NCI-H1436 treated with DMSO at 0.1 percent for 48 hours (cell line): ENCODE measurements at regions not wholly inside any gene's neighbourhood (a gene's known extent, or its start where the extent isn't known, plus 50 kb on each side); places are given as distances from the start of the nearest gene placed in this dataset.

Experiments used
- DNase-seq: peaks from one replicate; lab custom pipeline; 2025; lab: John Stamatoyannopoulos, UW

GRCh38 chr14:53610947-53611346 lies 345.7 kb downstream of the BMP4 start:
- no peak for DNase-seq

DNA sequence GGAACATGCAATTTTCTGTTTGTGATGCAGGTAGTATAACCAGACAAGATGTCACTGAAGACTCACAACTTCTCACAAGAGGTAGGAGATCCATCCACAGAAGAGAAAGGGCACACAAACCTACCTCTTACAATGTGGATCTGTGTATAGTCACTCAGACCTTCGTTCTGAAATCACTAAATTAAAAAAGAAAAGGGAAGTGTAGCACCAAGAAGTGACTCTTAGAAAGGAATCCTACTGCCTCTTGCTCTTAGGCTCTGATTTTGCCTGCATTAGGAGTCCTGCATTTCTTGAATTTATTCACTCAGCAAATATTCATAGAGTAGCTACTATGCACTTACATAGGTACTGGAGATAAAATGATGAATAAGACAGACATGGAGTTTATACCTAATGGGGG lies 347.6 kb downstream of the BMP4 start:
- no peak for DNase-seq

DNA sequence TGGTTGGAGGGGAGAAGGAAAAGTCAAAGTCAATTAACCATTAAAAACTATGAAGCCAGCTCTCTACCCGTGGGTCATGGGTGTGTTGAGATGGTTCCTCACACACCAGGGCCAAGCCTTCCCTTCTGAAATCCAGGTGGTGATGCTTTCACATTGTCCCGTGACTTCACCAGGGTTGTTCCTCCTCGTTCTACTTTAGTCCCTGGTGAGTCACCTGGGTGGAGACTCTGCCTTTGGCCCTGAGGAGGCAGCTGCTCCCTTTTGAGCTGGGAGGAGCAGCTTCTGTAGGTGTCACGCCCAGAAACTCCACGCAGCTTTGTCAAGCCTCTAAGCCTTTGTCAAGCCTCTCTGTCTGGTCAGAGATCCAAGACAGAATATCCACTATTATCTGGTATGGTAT lies 348.3 kb downstream of the BMP4 start:
- no peak for DNase-seq

DNA sequence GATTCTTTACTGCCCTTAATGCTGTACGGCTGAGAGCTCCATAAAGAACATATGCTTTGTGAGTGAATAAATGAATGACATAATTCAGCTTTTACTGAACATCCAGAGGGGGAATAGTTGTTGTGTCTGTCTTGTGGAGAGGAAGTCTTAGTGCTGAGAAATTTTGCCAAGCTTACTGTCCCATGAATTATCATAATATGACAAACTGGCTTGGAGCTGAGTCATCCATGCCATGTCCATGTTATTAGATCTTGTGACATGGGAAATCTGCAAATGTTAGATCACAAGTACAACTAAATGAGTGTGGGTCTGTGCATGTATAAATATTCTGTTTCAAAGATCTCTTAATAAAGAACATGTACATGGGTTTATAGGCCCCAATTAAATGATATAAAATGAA lies 350.4 kb downstream of the BMP4 start:
- no peak for DNase-seq

GRCh38 chr14:53605562-53605961 lies 351.1 kb downstream of the BMP4 start:
- no peak for DNase-seq

GRCh38 chr14:53603994-53604393 lies 352.6 kb downstream of the BMP4 start:
- DNase-seq: no peak

DNA sequence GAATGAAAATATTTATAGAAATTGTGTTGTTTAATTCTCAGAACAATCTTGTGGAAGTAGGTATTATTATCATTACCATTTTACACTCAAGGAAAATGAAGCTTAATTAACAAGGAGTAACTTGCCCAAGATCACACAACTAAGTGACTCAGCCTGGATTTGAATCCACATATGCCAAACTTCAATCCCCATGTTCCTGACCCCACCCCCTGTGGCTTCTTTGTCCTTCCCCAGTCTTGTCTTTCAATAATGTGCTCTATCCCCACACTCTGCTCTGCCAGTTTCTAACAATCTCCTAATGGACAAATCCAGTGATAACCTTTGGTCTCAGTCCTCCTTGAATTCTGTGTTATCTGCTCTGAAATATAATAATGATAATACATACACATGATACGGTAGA lies 355.2 kb downstream of the BMP4 start:
- DNase-seq: no peak

GRCh38 chr14:53599221-53599945 lies 357.2 kb downstream of the BMP4 start:
- DNase-seq: no peak

DNA sequence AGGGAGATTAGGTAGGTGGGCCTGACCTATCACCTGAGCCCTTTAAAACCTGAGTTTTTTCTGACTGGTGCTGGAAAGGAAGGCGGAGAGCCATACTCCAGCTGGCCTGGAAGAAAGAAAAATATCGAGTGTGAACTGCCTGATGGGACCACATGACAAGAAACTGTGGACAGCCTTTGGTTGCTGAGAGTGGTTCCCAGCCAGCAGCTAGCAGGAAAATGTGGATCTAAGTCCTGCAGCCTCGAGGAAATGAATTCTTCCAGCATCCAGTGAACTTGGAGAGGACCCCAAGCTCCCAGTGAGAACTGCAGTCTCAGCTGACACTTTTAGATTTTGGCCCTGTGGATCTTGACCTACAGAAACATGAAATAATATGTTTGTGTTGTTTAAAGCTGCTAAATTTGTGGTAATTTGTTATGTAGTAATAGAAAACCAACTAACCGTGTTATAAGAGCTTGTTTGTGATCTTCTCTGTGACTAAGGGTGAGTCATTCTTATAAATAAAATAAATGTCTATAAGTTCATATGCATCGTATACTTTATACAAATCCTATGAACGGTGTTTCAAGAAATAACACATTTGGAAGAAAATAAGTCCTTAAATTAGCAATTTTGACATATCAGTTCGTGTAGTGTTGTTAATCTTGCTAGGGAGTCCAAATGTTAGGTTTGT lies 359.6 kb downstream of the BMP4 start:
- DNase-seq: no peak

DNA sequence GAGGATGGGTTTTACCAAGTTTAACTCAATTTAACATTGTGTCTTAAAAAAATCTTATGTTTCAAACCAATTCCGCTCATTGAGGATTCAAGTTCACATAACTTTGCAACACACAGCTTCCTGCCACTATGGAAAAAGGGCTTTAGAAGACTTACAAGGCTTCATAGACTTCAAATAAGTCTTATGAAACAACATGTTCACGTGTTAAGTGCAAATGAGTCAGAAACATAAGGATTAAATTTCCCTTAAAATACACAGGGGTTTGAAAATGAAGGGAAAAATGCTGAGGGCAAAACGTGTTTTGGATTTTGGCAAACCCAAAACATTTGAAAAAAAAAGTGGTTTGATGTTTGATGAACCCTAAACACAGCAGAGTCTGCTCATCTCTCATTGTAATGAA lies 364.8 kb downstream of the BMP4 start:
- no peak for DNase-seq

- DNase-seq: no peak
These were observed 375.1 kb downstream of the BMP4 start for GRCh38 chr14:53581504-53581903.

DNA sequence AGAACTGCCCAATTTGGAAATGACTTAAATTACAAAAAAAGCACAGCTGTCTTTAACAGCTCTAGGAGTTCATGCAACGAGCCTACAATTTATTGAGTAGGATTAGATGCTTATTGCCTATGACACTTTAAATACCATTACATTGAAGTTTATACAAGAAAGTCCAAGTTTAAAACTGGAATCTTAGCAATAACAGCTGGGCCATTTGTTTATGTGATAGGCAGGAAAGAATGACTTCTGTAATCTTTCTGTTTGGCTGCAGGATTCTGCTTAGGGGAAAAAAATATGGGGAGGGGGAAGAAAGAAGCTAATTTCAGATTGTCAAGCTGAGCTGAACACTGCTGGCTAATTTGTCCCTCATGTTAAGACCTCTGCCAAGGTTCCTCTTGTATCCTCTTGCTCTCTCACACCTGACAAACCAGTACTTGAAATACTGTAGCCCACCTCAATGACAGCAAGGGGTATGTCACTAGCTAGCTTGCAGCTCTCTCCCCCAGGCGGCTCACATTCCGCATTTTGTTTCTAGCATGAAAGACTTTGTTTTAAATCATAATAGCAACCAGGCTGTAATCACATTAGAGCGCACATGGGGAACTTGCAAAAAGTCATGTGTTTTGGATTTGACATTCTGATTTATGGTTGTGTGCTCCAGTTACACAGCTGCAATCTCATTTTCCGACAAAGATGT lies 384.8 kb downstream of the BMP4 start:
- DNase-seq: no peak

GRCh38 chr14:53570411-53571387 lies 385.9 kb downstream of the BMP4 start:
- DNase-seq: no peak

GRCh38 chr14:53569446-53569845 lies 387.2 kb downstream of the BMP4 start:
- DNase-seq: no peak

DNA sequence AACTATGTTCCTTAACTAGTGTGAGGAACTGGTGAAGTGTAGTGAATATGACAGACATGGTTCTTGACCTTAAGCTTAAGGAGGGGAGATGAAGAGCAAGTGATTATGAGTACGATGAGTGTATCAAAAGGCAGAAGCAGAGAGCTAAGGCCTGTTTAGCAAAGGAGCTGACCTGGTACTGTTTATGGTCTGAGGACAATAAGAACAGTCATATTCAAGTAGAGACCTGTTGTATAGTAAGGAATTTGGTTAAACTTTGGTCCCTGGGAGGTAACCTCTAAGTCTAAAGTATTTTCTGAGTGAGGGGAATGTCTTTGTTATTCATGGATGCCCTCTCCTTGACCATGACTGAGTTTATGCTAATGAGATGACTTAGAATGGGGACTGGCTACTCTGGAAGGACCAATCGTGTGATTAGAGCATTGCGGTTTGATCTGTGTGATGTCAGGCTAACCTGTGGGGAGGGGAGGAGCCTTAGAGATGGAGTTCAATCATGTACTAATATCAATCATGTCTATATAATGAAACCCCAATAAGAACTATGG lies 389.3 kb downstream of the BMP4 start:
- DNase-seq: no peak

GRCh38 chr14:53564870-53565269 lies 391.8 kb downstream of the BMP4 start:
- DNase-seq: no peak

- DNase-seq: no peak
These were observed 393.0 kb downstream of the BMP4 start for GRCh38 chr14:53563628-53564027.

DNA sequence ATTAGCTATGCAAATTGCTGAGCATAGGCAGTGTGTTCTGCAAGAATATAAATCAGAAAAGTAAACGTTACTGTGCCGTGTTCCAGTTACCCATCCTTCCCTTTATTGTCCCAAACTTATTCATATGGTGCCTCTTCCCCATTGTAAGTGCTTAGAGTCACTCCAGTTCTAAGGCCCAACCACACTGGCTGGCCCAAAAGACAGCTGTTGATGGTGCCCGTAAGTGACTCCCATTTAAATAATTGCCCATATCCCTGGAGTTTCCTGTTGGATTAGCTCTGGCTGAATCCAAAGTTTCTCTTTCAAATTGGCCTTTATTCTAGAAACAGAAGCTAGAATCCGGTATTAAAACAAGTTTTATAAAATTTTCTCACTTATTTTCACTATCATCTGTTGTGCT lies 400.1 kb upstream of the DDHD1 start:
- DNase-seq: no peak

- no peak for DNase-seq
These were observed 398.7 kb upstream of the DDHD1 start for GRCh38 chr14:53551862-53552261.

- DNase-seq: no peak
These were observed 397.7 kb upstream of the DDHD1 start for GRCh38 chr14:53550776-53551175.

DNA sequence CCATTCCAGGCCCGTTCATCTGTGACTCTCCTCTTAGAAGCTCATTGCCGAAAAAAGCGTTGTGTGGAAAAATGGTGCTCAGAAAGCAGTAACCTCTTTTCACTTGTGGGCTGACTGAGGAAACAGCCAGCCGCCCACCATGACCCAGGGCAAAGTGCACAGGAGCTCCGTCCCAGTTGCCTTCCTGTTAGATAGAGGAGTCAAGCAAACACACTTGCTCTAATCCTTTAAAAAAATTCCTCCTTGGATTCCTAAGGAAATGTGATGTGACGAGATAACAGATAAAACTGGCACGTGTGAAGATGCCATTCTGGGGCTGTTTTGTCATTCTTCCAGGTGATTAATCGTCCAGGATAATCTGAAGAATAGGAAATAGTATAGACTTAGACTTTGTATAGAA lies 396.8 kb upstream of the DDHD1 start:
- no peak for DNase-seq

DNA sequence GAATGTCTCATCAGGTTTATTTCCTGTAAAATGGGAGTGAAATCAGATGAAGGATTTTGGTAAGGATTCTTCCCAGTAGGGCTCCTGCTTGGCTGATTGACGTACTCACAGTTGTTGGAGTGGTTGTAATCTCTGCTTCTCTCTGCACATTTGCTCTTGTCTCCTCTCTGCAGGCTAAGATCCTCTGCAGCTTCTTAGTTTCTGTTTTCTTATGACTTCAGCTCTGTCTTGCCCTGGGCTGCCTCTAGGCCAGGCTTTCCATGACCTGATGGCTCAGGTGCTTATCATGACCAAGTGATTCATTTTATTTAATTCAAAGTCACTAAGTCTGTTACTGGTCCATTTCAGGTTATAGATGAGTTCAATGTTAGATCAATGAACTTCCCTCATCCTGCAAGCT lies 394.5 kb upstream of the DDHD1 start:
- DNase-seq: no peak
